MV-4-11 (cell line): ENCODE measurements at regions not wholly inside any gene's neighbourhood (a gene's known extent, or its start where the extent isn't known, plus 50 kb on each side); places are given as distances from the start of the nearest gene placed in this dataset.
"Not testable (repeated sequence)": the region's sequence is repeated elsewhere in the genome, so short reads cannot be mapped to it uniquely, and the experiment has no call there.

ENCODE experiments used
- DNase-seq: peaks from one replicate; lab custom pipeline; 2025; lab: John Stamatoyannopoulos, UW

DNA sequence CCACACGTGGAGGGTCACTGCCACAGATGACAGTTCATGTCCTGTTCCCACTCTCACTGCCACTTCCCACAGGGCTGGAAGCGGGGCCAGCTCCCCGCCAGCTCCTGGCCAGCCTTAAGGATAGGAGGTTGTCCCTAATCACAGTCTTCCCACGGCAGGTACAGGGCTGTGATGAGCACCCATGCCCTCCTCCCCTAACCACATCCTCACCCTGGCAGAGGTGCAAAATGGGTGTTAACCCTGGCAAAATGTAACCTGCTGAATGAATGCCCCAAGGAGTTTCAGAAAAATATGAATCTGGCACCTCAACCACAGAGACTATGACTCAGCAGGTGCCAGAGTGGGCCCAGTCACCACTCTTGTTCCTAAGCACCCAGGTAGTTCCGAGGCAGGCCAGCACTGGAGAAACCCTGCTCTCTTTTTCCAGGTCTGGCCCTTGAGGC lies 185.1 kb upstream of the TPM1 start:
- no peak for DNase-seq

DNA sequence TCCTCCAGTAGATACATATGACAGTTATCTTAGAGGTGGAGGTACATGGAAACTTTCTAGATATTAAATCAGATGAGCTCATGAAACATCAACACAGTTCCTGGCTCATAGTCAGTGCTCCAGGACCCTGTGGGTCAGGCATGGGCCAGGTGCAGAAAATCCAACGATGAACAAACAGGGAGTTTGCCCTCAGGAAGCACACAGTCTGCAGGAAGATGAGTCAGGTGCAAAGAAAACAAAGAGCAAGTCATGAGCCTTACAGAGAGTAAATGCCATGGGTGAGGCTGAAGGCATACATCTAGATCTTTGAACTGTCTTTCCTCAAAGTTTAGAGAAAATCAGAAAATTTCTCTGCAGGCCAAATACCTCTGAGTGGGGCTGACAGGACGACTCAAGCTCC lies 184.2 kb upstream of the TPM1 start:
- DNase-seq, result no peak

DNA sequence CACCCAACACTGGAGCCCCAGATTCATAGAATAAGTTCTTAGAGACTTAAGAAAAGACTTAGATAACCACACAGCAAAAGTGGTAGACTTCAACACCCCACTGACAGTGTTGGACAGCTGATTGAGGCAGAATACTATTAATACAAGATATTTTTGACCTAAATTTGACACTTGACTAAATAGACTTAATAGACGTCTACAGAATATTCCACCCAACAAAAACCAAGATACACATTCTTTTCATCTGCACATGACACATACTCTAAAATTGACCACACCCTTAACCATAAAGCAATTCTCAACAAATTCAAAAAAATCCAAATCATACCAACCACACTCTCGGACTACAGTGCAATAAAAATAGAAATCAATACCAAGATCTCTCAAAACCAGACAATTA lies 179.8 kb upstream of the TPM1 start:
- DNase-seq, result no peak

DNA sequence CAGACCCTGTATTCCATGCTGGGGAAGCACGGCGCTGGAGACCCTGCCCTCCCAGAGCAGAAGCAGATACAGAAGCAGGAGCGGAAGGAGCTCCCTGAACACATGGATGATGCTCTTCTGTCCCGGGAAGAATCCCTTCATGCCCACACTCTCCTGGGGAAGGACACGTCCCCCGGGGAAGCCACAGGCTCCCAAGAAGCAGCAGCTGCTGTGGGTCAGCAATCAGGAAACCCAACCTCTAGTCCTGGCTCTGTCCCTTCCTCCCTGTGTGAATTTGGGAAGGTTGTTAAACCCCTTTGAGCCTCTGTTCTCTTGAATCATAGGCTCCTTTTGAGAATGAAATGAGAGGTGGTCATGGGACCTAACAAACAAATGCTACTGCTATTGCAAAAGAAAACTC lies 176.2 kb upstream of the TPM1 start:
- DNase-seq, result no peak

- no peak for DNase-seq
Observed at GRCh38 chr15:62867844-62868243, 174.7 kb upstream of the TPM1 start.

DNA sequence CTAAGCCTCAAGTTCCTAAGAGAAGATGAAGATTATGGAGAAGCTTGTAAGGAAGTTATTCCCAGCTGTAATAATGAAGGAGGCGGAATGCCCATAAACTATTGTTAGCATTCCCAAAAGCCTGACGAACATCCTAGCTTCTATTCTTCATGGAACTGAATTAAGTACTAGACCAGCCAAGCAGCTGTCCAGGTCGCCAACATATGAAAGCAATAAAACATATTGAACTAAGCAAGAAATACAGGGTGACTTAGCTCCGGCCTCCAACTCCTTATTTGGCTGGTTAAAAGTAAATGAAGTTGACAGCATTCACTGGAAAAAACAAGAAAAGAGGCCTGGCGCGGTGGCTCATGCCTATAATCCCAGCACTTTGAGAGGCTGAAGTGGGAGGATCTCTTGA lies 174.0 kb upstream of the TPM1 start:
- no peak for DNase-seq

- no peak for DNase-seq
Observed at GRCh38 chr15:62869116-62869515, 173.4 kb upstream of the TPM1 start.

DNA sequence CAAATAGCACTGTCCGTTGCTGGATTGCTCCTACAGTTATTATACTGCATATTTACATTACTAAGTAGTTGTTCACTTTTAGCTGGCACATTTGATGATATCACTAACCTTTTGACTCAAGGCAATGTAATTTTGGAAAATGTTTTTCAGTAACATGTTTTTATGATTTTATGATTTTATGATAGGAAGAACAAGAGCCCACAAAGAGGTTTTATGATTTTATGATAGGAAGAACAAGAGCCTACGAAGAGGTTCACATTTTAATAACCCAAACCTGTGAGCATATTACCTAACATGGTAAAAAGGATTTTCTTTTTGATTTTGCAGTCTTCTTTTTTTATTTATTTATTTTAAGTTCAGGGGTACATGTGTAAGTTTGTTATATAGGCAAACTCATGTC lies 172.3 kb upstream of the TPM1 start:
- no peak for DNase-seq

- not testable (repeated sequence) for DNase-seq
Observed at GRCh38 chr15:62870701-62871100, 171.8 kb upstream of the TPM1 start.

DNA sequence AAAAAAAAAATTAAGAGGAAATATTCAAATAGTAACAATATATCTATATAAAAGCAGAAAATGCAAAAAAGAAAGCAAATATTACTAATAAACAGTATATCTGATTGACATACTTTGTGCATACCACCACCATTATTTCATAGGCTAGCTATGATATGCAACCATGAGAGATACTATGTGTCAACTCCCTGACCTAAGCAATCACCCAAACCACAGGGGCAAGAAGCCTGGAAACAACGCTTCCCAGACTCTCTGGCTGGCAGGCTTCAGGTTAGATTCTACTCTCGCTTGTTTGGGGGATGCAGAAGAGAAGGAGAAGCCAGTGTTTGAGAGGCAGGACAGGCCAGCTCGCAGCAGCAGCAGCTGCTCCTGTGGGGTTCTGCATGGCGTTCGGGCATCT lies 169.3 kb upstream of the TPM1 start:
- DNase-seq, result no peak

GRCh38 chr15:62874064-62874463 lies 168.5 kb upstream of the TPM1 start:
- DNase-seq, result no peak

- no peak for DNase-seq
Observed at GRCh38 chr15:62874959-62875625, 167.5 kb upstream of the TPM1 start.

DNA sequence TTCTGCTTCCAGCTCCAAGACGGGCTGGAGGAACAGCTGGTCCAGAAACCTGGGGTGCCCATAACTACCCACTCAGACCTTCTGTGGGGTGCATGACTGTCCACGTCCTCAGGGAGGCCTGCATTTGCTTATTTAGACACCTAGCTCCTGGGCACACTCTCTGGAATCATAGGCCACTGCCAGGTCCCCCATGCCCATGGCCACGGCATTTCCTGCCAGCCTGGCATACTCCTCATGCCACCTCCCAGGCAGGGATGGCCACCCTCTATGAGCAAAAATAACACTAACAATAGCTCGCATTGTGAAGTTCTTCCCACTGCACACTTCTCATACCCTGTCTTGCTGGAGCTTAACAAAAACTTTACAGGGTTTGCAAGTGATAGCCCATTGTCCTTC lies 166.9 kb upstream of the TPM1 start:
- DNase-seq, result no peak

- no peak for DNase-seq
Observed at GRCh38 chr15:62877276-62877857, 165.2 kb upstream of the TPM1 start.

DNA sequence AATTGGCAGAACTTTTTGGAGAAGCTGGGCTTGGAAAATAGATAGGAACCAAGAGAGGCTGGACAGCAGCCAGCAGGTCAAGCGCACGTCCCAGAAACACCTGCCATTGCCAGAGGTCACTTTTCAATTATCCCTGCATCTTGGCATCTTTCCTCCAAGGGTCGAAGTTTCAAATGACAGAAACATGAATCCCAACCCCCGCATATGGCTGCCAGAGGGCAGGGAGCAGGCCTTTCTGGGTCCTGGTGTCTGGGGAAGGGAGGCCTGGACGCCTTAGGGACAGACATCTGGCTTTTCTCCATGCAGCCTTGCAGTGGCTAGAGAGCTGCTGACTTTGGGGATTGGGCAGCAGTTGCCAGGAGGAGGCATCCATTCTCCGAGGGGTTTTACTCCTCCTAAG lies 164.5 kb upstream of the TPM1 start:
- DNase-seq, result no peak

DNA sequence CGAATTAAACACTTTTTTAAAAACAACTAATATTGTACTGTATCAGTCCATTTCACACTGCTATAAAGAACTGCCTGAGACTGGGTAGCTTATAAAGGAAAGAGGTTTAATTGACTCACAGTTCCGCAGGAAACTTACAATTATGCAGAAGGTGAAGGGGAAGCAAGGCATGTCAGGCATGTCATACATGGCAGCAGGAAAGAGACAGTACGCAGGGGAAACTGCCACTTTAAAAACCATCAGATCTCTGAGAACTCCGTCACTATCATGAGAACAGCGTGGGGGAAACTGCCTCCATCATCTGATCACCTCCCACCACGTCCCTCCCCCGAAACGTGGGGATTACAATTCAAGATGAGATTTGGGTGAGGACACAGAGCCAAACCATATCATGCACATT lies 162.8 kb upstream of the TPM1 start:
- DNase-seq, result peak; percentile 41

- DNase-seq, result peak; percentile 90
Observed at GRCh38 chr15:62880278-62880677, 162.3 kb upstream of the TPM1 start.

GRCh38 chr15:62881056-62881455 lies 161.5 kb upstream of the TPM1 start:
- no peak for DNase-seq

DNA sequence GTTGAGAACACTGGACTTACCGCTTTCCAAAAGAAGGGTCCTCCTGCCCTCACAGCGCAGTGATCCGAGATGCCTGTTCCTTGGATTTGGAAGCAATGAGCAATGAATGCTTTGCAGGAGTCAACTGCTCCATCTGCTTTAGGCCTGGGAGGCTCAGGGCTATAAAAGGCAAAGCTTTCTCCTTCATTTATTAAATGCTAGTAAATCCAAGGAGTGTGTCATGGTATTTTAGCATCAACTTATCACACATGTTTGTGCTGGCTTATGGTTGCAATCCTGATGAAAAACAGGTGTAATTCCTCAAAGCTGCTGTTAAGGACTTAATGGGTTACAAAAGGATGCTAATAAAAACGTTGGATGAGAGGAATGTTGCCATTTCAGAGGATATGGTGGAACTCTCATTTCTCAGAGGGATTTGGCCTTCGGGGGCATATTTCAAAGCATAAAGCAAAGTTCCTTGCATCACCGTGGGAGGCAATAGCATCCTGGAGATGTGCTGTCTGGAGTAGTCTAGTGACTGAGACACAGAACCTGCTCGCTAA lies 158.5 kb upstream of the TPM1 start:
- no peak for DNase-seq

DNA sequence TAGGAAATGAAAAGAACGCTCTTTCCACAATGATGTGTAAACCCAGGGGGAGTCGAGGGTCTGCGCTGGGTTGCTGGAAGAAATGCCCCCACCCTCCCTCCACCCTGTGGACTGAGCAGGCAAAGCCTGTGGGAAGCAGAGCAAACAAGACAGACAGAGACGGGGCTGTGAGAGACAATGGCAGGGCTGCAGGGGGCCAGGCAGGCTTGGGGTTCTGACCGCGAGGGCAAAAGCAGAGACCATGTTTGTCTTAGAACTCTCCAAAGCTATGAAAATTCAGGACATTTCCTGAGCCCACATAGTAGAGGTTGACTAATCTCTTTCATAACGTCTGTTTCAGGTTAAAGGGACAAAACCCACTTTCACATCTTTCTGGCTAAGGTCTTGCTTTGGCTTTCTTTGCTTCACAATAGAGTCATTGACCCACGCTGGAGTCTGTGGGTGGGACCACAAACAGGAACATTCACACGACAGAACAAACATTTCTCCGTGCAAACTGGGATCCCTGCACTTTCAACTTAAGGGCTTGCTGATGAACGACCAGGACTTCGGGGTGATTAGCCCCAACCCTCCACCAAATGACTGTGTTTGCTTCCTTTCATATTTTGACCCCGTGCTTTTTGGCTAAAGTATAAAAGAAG lies 156.0 kb upstream of the TPM1 start:
- peak; percentile 64 for DNase-seq

DNA sequence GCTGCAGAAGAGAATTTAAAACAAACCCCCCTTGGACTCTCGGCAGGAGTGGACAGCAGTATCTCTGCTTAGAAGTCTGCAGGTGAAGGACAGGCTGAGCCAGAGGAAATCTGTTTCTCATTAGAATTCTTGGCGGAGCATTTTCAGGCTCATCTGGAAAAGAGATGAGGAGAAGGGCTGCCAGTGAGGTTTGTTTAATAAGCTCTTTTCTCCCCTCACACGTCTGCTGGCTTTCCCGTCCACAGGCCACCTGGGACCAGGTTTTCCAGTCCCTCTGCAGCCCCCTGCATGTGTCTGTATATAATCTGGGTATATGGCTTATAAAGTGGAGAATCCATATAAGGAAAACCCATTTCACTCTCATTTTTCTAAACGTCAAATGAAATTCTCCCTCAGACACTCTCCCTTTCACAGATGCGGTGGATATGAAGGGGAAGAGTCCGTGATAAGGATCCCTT lies 155.4 kb upstream of the TPM1 start:
- DNase-seq, result no peak

DNA sequence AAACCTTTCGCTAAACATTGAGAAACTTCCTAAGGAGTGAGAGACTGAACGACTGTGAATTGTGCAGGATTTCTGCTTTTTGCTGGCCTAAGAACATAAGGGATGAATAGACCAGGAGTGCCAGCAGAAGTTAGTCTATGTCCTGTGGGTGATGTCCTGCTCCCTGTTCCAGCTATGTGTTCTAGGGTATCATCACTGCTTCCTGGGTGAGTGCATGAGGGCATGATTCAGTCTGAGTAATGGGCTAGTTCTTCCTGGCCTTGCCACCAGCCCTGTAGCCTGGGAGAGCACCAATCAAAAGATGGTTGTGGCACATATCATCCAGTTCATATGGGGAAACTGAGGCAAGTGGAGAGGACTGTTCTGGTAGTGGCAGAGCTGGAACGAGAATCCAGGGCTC lies 153.9 kb upstream of the TPM1 start:
- DNase-seq, result no peak

- no peak for DNase-seq
Observed at GRCh38 chr15:62889141-62889661, 153.3 kb upstream of the TPM1 start.
